GM13976 (cell line): ENCODE measurements at regions not wholly inside any gene's neighbourhood (a gene's known extent, or its start where the extent isn't known, plus 50 kb on each side); places are given as distances from the start of the nearest gene placed in this dataset.

Source experiments
- DNase-seq: peaks from one replicate; pipeline ENCODE4 v3.0.0; 2012; ENCODE audit warnings: low spot score
- in situ Hi-C: fragments of 300-500 bp; cut with MboI; formaldehyde crosslinking; loops from one replicate; pipeline ENCODE4 v1.12.0; 2022; ENCODE audit warnings: low sequenced_read_pairs, mixed read lengths, inconsistent platforms; ENCODE audit not compliant: unreplicated experiment
- TF ChIP-seq, protein P1 (sequence below): IDR thresholded peaks from 2 replicates; pipeline ENCODE4 v1.5.1; 2012; ENCODE audit warnings: borderline replicate concordance, mild to moderate bottlenecking; ENCODE audit not compliant: insufficient read depth; ENCODE audit errors: extremely low read depth, missing control alignments, control extremely low read depth

GRCh38 chr4:18155067-18156041 is 133.8 kb upstream of the LCORL start:
- in situ Hi-C loops, result no loop called here
- TF ChIP-seq, protein P1, sequence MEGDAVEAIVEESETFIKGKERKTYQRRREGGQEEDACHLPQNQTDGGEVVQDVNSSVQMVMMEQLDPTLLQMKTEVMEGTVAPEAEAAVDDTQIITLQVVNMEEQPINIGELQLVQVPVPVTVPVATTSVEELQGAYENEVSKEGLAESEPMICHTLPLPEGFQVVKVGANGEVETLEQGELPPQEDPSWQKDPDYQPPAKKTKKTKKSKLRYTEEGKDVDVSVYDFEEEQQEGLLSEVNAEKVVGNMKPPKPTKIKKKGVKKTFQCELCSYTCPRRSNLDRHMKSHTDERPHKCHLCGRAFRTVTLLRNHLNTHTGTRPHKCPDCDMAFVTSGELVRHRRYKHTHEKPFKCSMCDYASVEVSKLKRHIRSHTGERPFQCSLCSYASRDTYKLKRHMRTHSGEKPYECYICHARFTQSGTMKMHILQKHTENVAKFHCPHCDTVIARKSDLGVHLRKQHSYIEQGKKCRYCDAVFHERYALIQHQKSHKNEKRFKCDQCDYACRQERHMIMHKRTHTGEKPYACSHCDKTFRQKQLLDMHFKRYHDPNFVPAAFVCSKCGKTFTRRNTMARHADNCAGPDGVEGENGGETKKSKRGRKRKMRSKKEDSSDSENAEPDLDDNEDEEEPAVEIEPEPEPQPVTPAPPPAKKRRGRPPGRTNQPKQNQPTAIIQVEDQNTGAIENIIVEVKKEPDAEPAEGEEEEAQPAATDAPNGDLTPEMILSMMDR, result no peak
- DNase-seq, result no peak

GRCh38 chr4:18138076-18138665 is 116.6 kb upstream of the LCORL start:
- TF ChIP-seq, protein P1, result no peak
- DNase-seq, result no peak
- in situ Hi-C loops, result no loop called here

DNA sequence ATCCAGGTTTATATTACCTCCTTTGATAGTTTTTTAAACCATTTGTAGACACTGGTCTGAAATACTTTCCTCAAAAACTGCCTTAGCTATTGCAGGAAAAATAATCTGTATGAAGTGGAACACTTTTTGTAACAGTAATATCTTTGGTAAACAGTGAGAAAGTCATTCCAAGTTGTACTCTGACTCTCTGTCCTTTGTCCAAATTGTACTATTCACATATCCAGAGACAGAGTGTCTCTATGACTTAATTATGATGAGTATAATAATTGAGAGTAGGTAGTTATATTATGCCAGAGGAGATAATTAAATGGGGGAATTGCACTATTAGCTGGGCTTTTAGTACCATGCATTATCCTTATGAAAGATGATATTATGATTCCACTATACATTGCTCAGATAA is 112.6 kb upstream of the LCORL start:
- in situ Hi-C loops, result no loop called here
- DNase-seq, result no peak
- TF ChIP-seq, protein P1, result no peak

DNA sequence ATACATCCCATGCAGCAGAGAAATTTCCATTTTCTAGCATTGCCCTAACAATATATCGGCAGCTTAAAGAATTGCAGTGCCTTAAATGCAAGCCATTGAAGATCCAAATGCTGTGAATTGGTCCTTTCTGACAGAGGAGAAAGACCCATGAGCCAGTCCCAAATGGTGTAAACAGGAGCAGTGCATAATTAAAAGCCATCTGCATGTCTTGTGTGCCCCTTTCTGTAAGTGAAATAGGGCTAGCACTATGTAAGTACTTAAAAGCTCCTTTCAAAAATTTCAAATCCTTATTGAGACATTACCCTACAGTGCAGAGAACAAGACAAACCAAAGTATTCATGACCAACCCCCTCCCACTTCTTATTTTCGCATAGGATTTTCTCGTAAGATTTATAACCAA is 108.7 kb upstream of the LCORL start:
- in situ Hi-C loops, result no loop called here
- no peak for DNase-seq
- TF ChIP-seq, protein P1, result no peak

- no peak for DNase-seq
- TF ChIP-seq, protein P1, result no peak
- in situ Hi-C loops, result no loop called here
These were observed 106.7 kb upstream of the LCORL start for GRCh38 chr4:18128241-18128640.

- no peak for DNase-seq
- TF ChIP-seq, protein P1, result no peak
- in situ Hi-C loops, result no loop called here
These were observed 105.5 kb upstream of the LCORL start for GRCh38 chr4:18127030-18127429.
